NCI-H1694 treated with DMSO at 0.1 percent for 48 hours (cell line): ENCODE measurements at regions not wholly inside any gene's neighbourhood (a gene's known extent, or its start where the extent isn't known, plus 50 kb on each side); places are given as distances from the start of the nearest gene placed in this dataset.

ENCODE experiments used
- DNase-seq: peaks from one replicate; lab custom pipeline; 2025; lab: John Stamatoyannopoulos, UW

DNA sequence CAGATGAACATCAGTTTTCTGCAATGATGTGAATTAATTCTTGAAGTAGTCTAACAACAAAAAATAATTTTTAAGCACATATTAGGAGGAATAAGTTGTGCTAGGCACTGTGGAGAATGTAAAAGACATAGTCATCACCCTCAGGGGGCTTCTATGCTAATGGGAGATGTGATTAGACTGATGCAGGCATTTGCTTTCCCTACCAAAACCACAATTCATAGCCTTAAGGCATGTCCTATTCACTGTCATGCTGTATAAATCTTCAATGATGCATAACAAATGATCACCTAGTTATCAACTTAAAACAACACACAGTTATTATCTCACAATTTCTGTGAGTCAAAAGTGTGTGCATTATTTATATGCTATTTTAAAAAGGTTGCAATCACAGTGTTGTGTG, 422.6 kb downstream of the MAN2A1 start:
- no peak for DNase-seq

GRCh38 chr5:110115503-110115902, 425.8 kb downstream of the MAN2A1 start:
- DNase-seq: no peak

- DNase-seq: no peak
Observed at GRCh38 chr5:110116539-110116938, 426.8 kb downstream of the MAN2A1 start.

DNA sequence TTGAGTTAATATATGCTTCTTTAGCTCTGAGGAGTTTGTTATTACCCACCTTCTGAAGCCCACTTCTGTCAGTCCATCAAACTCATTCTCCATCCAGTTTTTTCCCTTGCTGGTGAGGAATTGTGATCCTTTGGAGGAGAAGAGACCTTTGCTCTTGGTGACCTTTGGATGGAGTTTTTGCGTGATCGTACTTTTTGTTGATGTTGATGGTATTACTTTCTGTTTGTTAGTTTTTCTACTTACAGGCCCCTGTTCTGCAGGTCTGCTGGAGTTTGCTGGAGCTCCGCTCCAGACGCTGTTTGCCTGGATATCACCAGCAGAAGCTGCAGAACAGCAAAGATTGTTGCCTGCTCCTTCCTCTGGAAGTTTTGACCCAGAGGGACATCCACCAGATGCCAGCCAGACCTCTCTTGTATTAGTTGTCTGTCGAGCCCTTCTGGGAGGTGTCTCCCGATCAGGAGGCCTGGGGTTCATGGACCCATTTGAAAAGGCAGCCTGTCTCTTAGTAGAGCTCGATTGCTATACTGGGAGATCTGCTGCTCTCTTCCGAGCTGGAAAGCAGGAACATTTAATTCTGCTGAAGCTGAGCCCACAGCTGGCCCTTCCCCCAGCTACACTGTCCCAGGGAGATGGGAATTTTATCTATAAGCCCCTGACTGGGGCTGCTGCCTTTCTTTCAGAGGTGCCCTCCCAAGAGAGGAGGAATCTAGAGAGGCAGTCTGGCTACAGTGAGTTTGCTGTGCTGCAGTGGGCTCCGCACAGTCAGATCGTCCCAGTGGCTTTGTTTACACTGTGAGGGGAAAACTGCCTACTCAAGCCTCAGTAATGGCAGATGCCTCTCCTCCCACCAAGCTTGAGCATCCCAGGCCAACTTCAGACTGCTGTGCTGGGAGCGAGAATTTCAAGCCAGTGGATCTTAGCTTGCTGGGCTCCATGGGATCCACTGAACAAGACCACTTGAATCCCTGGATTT, 445.5 kb downstream of the MAN2A1 start:
- DNase-seq: no peak

- no peak for DNase-seq
Observed at GRCh38 chr5:110150199-110150598, 460.5 kb downstream of the MAN2A1 start.

GRCh38 chr5:110159202-110159601, 469.5 kb downstream of the MAN2A1 start:
- DNase-seq: no peak

GRCh38 chr5:110161162-110161561, 471.4 kb downstream of the MAN2A1 start:
- no peak for DNase-seq

DNA sequence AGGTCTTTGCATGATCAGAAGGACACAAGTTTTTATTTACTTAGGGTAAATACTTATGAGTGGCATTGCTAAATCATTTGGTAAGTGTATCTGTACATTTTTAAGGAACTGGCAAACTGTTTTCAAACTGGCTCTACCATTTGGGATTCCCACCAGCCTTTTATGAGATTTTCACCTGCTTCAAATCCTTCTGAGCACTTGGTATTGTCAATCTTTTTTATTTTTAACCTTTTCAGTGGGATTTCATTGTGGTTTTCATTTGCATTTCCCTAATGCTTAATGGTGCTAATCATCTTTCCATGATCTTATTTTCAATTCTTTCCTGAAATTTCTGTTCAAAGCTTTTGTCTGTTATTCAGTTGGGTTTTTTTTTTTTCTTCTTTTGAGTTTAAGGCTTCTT, 475.6 kb downstream of the MAN2A1 start:
- DNase-seq: no peak

- no peak for DNase-seq
Observed at GRCh38 chr5:110167384-110167783, 477.7 kb downstream of the MAN2A1 start.

DNA sequence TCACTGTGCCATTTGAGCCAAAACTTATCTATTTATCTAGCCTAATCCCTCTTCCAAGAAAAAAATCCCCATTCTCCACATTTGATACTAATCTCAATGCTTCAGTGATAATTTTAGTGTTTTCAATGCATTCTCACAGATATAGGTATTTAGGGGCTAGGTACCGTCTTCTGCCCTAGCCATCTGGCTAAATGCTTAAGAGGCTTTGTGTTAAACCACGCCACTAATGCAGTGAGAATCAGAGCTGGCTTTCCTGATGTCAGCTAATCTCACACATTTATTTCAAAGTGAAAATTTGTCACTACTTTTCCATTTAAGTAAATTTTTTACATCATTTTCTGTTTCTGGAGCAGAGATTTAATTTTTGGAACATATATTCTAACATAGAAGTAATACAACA, 479.7 kb downstream of the MAN2A1 start:
- DNase-seq: no peak

DNA sequence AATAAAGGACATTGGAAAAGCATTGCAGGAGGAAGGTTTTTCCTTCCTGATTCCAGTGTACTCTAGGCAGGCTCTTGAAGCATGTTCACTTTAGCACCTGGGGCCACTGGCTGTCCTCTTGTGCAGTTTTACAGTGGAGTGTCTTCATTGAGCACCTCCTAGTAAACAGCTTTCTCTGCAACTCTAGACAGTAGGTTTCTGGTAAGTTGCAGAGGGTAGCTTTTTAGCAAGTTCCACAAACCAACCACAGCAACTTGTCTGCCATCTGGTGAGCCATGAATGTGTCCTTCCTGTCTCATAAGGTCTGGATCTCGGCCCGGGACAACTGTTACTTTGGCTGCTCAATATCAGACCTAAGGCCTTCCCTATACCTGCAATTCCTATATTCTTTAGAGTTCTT, 488.0 kb downstream of the MAN2A1 start:
- no peak for DNase-seq

DNA sequence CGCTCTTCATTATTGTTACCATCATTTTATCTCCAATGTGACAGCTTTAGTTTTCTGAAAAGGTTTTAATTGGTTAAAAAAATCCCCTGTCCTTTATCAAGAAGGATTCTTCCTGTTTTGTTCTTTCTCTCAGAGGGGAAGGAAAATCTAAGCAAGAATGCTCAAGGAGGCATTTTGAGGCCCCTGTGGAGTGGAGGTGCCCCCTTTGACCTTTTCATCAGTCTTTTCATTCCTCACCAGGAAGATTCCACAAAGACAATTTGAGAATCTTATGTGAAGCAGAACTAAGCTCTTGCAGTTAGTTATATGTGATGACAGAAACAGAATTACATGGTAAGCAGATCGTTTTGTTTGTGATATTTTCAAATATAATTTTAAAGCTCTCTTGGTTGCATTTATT, 489.6 kb downstream of the MAN2A1 start:
- DNase-seq: no peak

- DNase-seq: no peak
Observed at GRCh38 chr5:110194191-110194590, 504.5 kb downstream of the MAN2A1 start.

DNA sequence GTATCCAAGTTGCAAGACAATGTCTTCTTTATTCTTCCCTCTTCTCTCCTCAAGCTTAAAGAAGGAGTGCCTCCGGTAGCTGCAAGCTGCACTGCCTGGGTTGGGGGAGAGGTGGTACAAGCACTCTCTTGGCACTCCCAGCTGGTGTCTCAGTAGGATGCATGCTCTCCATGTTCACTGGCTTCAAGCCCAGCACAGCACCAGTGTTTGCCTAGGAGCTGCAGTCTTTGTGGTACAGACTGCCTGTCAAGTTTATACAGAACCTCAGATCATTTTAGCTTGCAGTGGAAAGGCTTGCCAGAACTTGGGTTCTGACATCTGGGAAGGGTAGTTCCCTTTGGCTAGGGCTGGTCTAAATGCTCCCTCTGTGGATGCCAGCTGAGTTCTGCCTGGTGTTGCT, 505.6 kb downstream of the MAN2A1 start:
- peak; percentile 89 for DNase-seq

DNA sequence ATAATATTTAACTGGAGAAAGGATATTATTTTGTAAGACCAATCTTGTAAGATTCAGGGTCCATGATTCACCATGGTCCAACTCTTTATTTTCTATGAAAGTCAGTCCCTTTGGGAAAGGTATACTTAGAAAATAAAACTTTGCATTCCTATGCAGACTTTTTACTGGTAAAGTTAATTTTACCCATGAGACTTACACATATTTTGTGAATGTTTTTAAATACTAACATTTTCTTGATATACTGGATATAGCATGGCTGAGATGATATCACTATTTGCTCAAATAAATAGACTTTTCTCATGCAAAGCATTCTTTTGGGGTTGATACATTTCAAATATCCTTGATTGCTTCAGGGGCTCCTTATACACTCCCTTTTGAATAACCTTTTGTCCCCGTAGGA, 512.1 kb downstream of the MAN2A1 start:
- no peak for DNase-seq

GRCh38 chr5:110203661-110204060, 513.9 kb downstream of the MAN2A1 start:
- DNase-seq: no peak

DNA sequence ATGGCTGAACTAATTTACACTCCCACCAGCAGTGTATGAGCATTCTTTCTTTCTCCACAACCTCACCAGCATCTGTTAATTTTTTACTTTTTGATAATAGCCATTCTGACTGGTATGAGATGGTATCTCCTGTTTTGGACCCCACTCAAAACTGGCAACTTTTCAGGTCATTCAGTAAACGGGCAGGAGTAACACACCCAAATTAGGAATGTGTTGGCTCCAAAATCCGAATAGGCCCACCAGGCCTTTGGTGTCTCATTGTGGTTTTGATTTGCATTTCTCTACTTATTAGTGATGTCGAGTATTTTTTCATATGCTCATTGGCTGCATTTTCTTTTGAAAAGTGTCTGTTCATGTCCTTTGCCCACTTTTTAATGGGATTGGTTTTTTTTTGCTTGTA, 517.1 kb downstream of the TMEM232 start:
- DNase-seq: no peak

DNA sequence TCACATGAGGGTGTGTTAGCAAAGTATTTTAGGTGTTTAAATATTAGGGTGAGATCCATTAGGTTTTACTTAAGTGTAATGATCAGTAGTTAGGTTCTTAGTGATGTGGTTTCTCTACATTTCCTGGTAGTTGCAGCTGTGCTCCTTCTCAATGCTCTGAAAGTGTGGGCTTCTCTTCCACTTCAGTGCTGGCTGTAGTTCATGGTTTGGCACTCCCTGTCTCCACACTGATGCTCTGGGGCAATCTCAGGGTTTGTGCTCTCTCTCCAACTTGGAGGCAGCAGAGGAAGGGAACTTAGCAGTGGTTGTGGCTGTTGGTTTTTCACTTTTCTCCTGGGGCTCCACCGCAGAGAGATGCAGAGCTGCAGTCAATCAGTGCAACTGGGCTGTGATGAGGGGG, 507.5 kb downstream of the TMEM232 start:
- DNase-seq: no peak

DNA sequence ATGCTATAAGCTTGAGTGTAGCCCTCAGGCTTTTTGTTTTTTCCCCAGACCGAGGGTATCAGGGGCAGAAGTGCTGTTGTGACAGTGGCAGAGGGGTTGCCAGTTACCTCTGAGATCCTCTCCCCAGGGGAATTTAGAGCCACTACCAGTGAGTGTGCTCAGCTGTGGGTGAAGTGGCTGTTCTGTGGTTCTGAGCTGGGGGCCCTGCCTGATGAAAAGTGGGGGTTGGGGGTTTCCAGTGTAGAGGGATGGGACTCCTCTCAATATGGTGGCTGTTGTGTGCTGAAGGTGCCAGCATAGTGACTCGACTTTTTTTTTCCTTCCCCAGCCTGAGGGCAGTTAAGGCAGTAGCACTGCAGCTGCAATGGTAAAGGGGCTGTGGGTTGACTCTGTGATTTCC, 506.7 kb downstream of the TMEM232 start:
- DNase-seq: no peak

DNA sequence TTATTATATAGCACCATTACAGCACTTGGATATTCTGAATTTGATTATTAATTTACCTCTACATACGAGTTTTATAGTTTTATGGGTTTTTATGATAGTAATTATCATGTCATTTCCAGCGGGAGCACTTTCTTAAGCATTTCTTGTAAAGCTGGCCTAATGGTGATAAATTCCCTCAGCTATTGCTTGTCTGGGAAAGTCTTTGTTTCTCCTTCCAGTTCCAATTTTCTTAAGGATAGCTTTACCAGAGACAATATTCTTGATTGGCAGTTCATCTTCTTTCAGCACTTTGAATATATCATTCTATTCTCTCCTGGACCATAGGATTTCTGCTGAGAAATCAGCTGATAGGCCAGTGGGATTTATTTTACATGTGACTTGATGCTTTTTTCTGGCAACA, 505.4 kb downstream of the TMEM232 start:
- DNase-seq: no peak

- DNase-seq: no peak
Observed at GRCh38 chr5:110224050-110224449, 502.4 kb downstream of the TMEM232 start.

DNA sequence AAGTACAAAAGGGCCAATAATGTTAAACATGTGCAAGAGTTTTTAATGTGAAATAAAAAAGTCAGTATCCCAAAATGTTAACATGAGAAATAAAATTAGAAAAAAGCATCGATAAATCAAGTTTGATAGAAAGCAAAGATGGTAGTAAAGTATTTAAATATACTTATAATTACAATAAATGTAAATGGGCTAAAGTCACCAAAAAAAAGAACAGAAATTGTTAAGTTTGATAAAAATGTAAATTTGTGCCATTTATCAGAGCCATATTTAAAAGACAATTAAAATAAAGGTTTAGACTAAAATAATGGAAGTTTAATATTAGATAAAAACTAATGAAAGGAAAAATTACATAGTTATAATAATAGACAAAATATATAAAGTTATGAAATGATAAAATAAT, 500.5 kb downstream of the TMEM232 start:
- DNase-seq: no peak

DNA sequence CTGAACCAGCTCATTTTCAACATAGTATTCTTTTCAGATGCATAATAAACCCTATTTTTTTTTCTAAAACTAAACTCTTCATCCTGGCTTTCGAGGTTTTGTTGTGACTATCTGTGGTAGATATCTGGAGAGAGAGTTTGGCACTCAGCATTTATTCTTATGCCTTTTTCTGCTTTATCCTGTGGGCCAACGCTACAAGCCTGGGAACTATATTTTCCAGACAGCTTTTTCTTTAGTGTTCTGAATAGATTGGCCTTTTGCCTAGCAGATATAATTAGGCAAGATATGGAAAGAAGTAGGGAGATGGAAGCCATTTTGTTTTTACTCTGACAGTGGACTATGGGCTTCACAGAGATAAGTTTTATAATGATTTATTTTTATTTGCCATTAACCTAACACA, 486.7 kb downstream of the TMEM232 start:
- DNase-seq: no peak

DNA sequence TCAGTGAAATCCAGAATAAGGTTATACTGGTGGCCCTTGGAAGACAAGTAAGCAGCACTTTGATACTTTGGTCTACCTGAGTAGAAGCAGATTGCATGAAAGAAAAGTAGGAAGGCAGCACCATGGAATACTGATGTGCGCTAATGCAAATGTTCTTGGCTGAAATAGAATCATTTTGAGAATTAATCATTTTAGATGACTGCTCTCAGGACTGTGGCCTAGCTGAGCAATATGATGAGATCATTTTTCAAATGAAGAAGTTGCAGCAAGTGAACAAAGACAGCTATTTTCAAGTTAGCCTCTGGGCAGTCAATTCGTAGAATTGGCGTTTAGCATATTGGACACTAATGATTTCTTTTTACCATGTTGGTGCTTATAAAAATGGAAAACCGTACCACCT, 483.5 kb downstream of the TMEM232 start:
- DNase-seq: no peak
